Mucosa of rectum (tissue), 2 donors: ENCODE measurements at regions not wholly inside any gene's neighbourhood (a gene's known extent, or its start where the extent isn't known, plus 50 kb on each side); places are given as distances from the start of the nearest gene placed in this dataset.

Source experiments
- H3K27ac ChIP-seq, 2 donors: one replicate each; pipeline ENCODE4 v1.7.0; 2013; ENCODE audit warnings: inconsistent platforms in 2 of 2, low read depth in 2 of 2, low read length in 2 of 2
- H3K27me3 ChIP-seq, 2 donors: one replicate each; pipeline ENCODE4 v1.7.0; 2013; ENCODE audit warnings: low read length in 2 of 2; ENCODE audit not compliant: control insufficient read depth in 2 of 2, insufficient read depth in 2 of 2
- H3K36me3 ChIP-seq, 2 donors: one replicate each; pipeline ENCODE4 v1.7.0; 2013; ENCODE audit warnings: low read length in 2 of 2; ENCODE audit not compliant: control insufficient read depth in 2 of 2, insufficient read depth in 2 of 2
- H3K4me1 ChIP-seq, 2 donors: one replicate each; pipeline ENCODE4 v1.7.0; 2013; ENCODE audit warnings: low read length in 2 of 2, mild to moderate bottlenecking in 1 of 2; ENCODE audit not compliant: control insufficient read depth in 2 of 2, insufficient read depth in 2 of 2
- H3K4me3 ChIP-seq, 2 donors: one replicate each; pipeline ENCODE4 v1.7.0; 2013; ENCODE audit warnings: low read length in 2 of 2
- H3K9ac ChIP-seq, 2 donors: one replicate each; pipeline ENCODE4 v1.7.0; 2013; ENCODE audit warnings: low read length in 2 of 2, low read depth in 1 of 2, mild to moderate bottlenecking in 1 of 2
- H3K9me3 ChIP-seq, 2 donors: one replicate each; pipeline ENCODE4 v1.7.0; 2013; ENCODE audit warnings: low read length in 2 of 2; ENCODE audit not compliant: control insufficient read depth in 2 of 2
- donor health status: healthy.
- donor health status: Normal muscosa, but diverticular disease.

GRCh38 chr7:131274986-131275385, 52.7 kb upstream of the MKLN1 start:
- H3K4me1 ChIP-seq, result no peaks in the 10 kb centered on the region
- H3K4me3 ChIP-seq, result no peak overlapping the region
- no peaks in the 10 kb centered on the region for H3K36me3 ChIP-seq
- no peaks in the 10 kb centered on the region for H3K27me3 ChIP-seq
- no peak overlapping the region for H3K9ac ChIP-seq
- H3K27ac ChIP-seq, result no peak overlapping the region
- H3K9me3 ChIP-seq, result no peaks in the 10 kb centered on the region

- Histone ChIP-seq H3K9ac (no peak overlapping the region), H3K36me3 (no peaks in the 10 kb centered on the region), H3K4me3 (no peak overlapping the region), H3K27me3 (no peaks in the 10 kb centered on the region), H3K9me3 (peaks cover 0 to 4% of the 10 kb centered on the region in 2 donors), H3K4me1 (no peaks in the 10 kb centered on the region), H3K27ac (no peak overlapping the region)
These were observed 51.5 kb upstream of the MKLN1 start for GRCh38 chr7:131276190-131276589.

GRCh38 chr7:131276748-131277147, 50.9 kb upstream of the MKLN1 start:
- no peak overlapping the region for H3K27ac ChIP-seq
- peaks cover 0 to 4% of the 10 kb centered on the region in 2 donors for H3K9me3 ChIP-seq
- H3K27me3 ChIP-seq, result no peaks in the 10 kb centered on the region
- no peak overlapping the region for H3K9ac ChIP-seq
- no peaks in the 10 kb centered on the region for H3K4me1 ChIP-seq
- no peak overlapping the region for H3K4me3 ChIP-seq
- H3K36me3 ChIP-seq, result no peaks in the 10 kb centered on the region
